Immature natural killer cell (primary cell): ENCODE measurements at regions not wholly inside any gene's neighbourhood (a gene's known extent, or its start where the extent isn't known, plus 50 kb on each side); places are given as distances from the start of the nearest gene placed in this dataset.
"Not testable (repeated sequence)": the region's sequence is repeated elsewhere in the genome, so short reads cannot be mapped to it uniquely, and the experiment has no call there.

ENCODE experiments used
- DNase-seq, 3 donors: peaks; one replicate each; pipeline ENCODE4 v3.0.0; 2022; ENCODE audit warnings: mixed read lengths in 1 of 3
- H3K27ac Mint-ChIP-seq, 6 donors: one replicate each; pipeline ENCODE4 v1.8.0; 2020; ENCODE audit warnings: mixed read lengths in 6 of 6, mild to moderate bottlenecking in 5 of 6, inconsistent platforms in 4 of 6, moderate library complexity in 3 of 6
- H3K27me3 Mint-ChIP-seq, 3 donors: one replicate each; pipeline ENCODE4 v1.8.0; 2020 to 2021; ENCODE audit warnings: low read depth in 3 of 3, mild to moderate bottlenecking in 3 of 3, mixed read lengths in 3 of 3, moderate library complexity in 3 of 3, inconsistent platforms in 1 of 3
- H3K36me3 Mint-ChIP-seq, 3 donors: one replicate each; pipeline ENCODE4 v1.8.0; 2020; ENCODE audit warnings: mixed read lengths in 3 of 3, inconsistent platforms in 2 of 3, mild to moderate bottlenecking in 2 of 3
- H3K4me1 Mint-ChIP-seq, 2 donors: one replicate each; pipeline ENCODE4 v1.8.0; 2020; ENCODE audit warnings: inconsistent platforms in 2 of 2, mild to moderate bottlenecking in 2 of 2, mixed read lengths in 2 of 2, moderate library complexity in 1 of 2
- H3K4me3 Mint-ChIP-seq, 5 donors: one replicate each; pipeline ENCODE4 v1.8.0; 2020; ENCODE audit warnings: mild to moderate bottlenecking in 5 of 5, mixed read lengths in 5 of 5, inconsistent platforms in 3 of 5, moderate library complexity in 3 of 5
- H3K9me3 Mint-ChIP-seq, 6 donors: one replicate each; pipeline ENCODE4 v1.8.0; 2020; ENCODE audit warnings: mild to moderate bottlenecking in 6 of 6, mixed read lengths in 6 of 6, inconsistent platforms in 4 of 6, moderate library complexity in 3 of 6

DNA sequence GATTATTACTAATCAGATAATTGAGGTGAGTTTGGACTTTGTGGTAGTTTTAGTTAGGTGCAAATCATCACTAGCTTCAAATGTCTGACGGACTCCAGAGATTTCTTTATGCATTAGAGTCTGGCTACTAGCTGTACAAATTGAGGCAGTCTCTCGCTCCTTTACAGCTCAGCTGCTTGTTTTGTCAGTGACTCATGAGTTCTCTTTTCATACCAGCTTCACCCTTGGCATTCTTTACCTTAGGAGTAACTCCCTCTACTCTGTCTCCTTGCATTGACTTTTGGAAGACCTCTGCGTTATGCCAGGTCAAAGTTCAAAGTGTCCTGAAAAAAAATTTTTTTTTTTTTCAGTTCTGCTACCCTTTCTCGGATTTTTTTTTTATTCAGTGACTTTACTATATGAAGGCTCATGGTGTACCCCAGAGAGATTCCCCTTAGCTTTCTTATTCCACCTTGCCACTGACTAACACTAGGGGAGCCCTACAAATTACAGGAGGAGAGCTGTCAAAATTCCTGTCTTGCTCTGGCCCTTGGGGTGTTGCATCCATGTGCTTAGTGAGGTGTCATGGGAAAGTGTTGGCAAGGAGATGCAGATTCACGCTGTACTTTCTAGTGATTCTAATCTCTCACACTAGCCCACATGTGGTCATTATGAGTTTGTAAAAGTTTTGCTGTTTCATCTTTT is 576.6 kb downstream of the ADGRL2 start:
- peaks cover 0 to 4% (median 3%) of the 10 kb centered on the region in 3 donors for H3K36me3 Mint-ChIP-seq

DNA sequence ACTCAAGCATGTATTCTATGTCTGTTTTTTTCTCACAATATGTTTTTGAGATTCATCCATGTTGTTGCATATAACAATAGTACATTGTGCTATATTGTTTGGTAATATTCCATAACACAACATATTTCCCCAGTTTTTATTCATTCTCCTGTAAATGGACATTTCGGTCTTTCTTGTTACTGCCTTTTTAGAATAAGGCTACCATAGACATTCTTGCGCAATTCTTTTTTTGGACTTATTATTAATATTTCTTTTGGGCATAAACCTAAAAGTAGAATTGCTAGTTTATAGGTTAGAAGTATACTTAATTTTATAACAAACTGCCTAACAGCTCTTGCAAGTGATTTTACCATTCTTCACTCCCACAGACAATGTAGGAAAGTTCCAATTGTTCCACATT is 573.0 kb downstream of the ADGRL2 start:
- Mint-ChIP-seq H3K36me3 (peaks cover 0 to 3% (median 0%) of the 10 kb centered on the region in 3 donors), H3K4me1 (no peaks in the 10 kb centered on the region), H3K4me3 (no peak overlapping the region), H3K27ac (no peak overlapping the region), H3K9me3 (peaks cover 4 to 21% (median 6%) of the 10 kb centered on the region in 6 donors), H3K27me3 (no peaks in the 10 kb centered on the region)
- no peak for DNase-seq

More for the DNA sequence above, 576.6 kb downstream of the ADGRL2 start:
- DNase-seq: no peak
- Mint-ChIP-seq H3K4me1 (no peaks in the 10 kb centered on the region), H3K4me3 (no peak overlapping the region), H3K27ac (no peak overlapping the region), H3K27me3 (peaks cover 0 to 4% (median 0%) of the 10 kb centered on the region in 3 donors), H3K9me3 (peaks cover 4 to 31% (median 11%) of the 10 kb centered on the region in 6 donors)

DNA sequence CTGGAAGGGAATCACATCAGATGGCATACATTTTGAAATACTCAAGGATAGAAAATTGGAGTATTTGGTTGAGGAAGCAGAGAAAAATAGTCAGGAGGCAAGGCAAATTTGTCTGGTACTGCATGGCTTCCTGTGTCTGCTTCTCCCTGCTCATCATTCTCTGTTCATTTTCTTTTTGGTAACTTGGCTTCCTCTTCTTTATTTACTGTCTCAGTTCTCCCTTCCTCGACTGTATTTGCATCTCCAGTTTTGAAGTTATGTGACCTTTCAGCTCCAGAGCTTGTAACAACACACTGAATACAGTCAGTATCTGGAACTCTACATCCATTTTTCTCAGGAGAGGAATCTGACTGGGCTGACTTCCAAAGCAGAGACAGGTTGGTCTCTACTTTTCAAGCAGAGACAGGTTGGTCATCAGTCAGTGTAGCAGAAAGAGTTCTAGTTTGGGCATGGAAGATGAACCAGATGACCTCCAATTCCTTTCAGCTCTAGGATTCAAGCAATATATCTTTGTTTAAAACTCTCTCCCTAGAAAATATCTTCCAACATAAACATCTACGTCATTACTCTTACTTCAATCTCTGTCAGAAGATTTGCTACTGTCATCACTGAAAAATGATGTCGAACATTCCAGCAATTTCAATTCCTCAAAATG is 571.2 kb downstream of the ADGRL2 start:
- Mint-ChIP-seq H3K36me3 (peaks cover 0 to 3% (median 0%) of the 10 kb centered on the region in 3 donors), H3K4me3 (no peak overlapping the region), H3K4me1 (no peaks in the 10 kb centered on the region), H3K9me3 (peaks cover 1 to 20% (median 7%) of the 10 kb centered on the region in 6 donors), H3K27me3 (no peaks in the 10 kb centered on the region), H3K27ac (no peak overlapping the region)
- no peak for DNase-seq

DNA sequence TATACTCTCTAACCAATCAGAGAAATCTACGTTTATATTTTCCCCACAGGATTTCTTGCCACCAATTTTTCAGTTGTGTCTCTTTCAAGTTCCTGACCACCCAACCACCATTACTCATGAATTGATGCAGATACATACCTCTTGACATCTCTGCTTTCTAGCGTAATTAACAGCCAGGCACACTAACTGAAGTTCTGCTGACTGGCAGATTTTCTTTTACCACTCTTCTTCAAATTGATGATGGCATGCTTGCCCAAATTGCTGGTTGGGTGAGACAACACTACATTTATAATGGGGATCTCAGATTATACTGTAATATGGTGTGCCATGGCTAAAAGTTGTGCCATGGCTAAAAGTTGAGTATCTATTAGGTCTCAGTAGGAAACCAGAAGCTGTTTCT is 566.7 kb downstream of the ADGRL2 start:
- no peaks in the 10 kb centered on the region for H3K27me3 Mint-ChIP-seq
- H3K9me3 Mint-ChIP-seq: peaks cover 0 to 20% (median 2%) of the 10 kb centered on the region in 6 donors
- DNase-seq: no peak
- no peak overlapping the region for H3K4me3 Mint-ChIP-seq
- H3K27ac Mint-ChIP-seq: no peak overlapping the region
- H3K4me1 Mint-ChIP-seq: peaks cover 1 to 4% of the 10 kb centered on the region in 2 donors
- H3K36me3 Mint-ChIP-seq: no peaks in the 10 kb centered on the region

DNA sequence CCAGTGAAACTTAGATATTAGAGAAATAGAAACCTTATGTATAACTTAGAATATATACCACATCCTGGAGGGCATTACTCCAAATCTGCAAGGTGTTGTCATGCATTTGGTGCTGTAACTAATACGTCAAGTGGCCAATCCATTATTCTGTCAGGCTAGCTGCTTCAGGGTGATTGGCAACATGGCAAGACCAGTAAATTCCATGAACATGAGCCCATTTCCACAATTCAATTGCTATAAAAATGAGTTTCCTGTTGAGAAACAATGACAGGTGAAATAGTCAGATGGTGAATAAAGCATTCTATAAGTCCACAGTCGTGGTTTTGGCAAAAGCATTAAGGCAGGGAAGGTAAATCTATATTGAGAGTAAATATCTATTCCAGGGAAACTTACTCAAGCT is 566.0 kb downstream of the ADGRL2 start:
- Mint-ChIP-seq H3K4me3 (no peak overlapping the region), H3K27me3 (no peaks in the 10 kb centered on the region), H3K9me3 (peaks cover 0 to 16% (median 3%) of the 10 kb centered on the region in 6 donors), H3K4me1 (peaks cover 5 to 11% of the 10 kb centered on the region in 2 donors), H3K36me3 (no peaks in the 10 kb centered on the region), H3K27ac (no peak overlapping the region)
- DNase-seq: no peak

DNA sequence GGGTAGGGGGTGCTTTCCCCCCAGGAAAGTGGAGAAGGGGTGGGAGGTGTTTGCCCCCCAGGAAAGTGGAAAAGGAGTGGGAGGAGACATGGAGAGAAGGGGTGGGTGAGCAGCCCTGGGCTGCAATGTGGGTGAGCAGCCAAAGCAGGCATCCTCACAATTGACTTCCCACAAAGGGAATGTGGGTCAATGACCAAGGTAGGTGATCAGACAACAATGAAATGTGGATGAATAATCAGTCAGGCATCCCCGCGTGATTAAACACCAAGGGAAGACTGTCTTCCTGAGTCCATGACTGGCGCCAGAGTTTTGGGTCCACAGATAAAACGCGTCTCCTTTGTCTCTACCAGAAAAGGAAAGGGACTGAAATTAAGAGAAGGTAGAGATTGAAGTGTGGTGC is 558.8 kb downstream of the ADGRL2 start:
- H3K4me1 Mint-ChIP-seq: peaks cover 5 to 13% of the 10 kb centered on the region in 2 donors
- peaks cover 0 to 13% (median 1%) of the 10 kb centered on the region in 6 donors for H3K9me3 Mint-ChIP-seq
- not testable (repeated sequence) for H3K27me3 Mint-ChIP-seq, H3K4me3 Mint-ChIP-seq, H3K27ac Mint-ChIP-seq, H3K36me3 Mint-ChIP-seq, DNase-seq

DNA sequence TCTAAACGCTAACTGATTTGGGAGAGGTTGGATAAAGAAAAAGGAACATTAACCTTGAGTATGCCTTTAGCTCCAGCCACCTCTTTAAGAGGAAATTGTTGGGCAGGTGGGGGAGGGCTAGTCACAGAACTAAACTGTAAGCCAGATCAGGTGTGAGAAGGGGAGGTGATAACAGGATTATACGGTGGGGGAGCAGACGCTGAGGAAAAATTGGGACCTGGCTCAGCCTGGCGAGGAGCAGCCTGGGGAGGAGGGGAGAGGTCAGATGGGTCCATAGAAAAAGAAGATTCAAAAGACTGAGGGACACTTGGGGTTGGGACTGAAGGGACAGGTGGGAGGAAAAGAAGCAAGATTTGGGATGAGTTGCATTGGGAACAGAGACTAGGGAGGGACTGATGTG is 558.0 kb downstream of the ADGRL2 start:
- not testable (repeated sequence) for H3K36me3 Mint-ChIP-seq, H3K27me3 Mint-ChIP-seq, H3K27ac Mint-ChIP-seq, H3K4me3 Mint-ChIP-seq, DNase-seq
- Mint-ChIP-seq H3K9me3 (peaks cover 0 to 13% (median 1%) of the 10 kb centered on the region in 6 donors), H3K4me1 (peaks cover 5 to 13% of the 10 kb centered on the region in 2 donors)

DNA sequence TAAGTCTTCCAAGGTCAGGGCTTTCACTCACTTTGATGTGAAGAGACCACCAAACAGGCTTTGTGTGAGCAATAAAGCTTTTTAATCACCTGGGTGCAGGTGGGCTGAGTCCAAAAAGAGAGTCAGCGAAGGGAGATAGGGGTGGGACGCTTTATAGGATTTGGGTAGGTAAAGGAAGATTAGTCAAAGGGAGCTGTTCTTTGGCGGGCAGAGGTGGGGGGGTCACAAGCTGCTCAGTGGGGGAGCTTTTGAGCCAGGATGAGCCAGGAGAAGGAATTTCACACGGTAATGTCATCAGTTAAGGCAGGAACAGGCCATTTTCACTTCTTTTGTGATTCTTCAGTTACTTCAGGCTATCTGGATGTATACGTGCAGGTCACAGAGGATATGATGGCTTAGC is 553.8 kb downstream of the ADGRL2 start:
- not testable (repeated sequence) for H3K27me3 Mint-ChIP-seq, H3K4me1 Mint-ChIP-seq, H3K27ac Mint-ChIP-seq

DNA sequence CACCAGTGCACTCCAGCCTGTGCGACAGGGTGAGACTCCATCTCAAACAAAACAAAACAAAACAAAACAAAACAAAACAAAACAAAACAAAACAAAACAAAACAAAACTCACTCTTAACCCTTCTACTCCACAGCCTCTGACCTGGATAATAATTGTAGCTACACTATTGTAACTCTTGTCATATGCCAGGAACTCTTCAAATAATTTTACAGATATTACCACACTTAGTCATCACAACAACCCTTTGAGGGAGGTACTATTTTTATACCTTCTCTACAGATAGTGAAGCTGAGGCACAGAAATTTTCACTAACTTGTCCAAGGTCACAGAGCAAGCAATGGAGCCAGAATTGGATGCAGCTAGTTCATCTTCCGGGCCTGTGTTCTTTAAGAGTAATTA is 547.8 kb downstream of the ADGRL2 start:
- peaks cover 1 to 3% (median 2%) of the 10 kb centered on the region in 3 donors for H3K27me3 Mint-ChIP-seq

More for the DNA sequence above, 553.8 kb downstream of the ADGRL2 start:
- H3K36me3 Mint-ChIP-seq, H3K4me3 Mint-ChIP-seq, DNase-seq: not testable (repeated sequence)
- H3K9me3 Mint-ChIP-seq: peaks cover 3 to 17% (median 7%) of the 10 kb centered on the region in 6 donors

DNA sequence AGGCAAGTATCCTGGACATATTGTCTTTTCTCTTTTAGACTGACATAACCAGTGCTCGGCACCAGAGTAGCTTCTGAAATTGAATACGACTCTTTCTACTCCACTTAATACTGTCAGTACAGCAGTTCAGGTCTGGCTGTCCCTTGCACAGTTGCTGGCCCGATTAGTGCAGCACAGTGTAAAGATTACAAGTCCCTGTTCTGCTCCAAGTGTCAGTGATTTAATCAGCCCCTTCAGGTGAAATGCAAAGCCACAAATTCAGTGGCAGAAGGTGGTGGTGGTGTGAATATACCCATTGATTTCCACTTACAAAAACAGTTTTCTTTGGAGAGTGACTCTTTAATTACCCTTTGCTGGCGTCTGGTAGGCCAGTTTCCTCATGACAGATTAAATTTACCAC is 545.4 kb downstream of the ADGRL2 start:
- DNase-seq: no peak
- H3K4me1 Mint-ChIP-seq: peaks cover 0 to 3% of the 10 kb centered on the region in 2 donors
- H3K27me3 Mint-ChIP-seq: peaks cover 1 to 4% (median 2%) of the 10 kb centered on the region in 3 donors
- peaks cover 2 to 46% (median 13%) of the 10 kb centered on the region in 6 donors for H3K9me3 Mint-ChIP-seq
- H3K36me3 Mint-ChIP-seq: peaks cover 0 to 6% (median 0%) of the 10 kb centered on the region in 3 donors
- no peak overlapping the region for H3K27ac Mint-ChIP-seq
- H3K4me3 Mint-ChIP-seq: no peak overlapping the region

More for the DNA sequence above, 547.8 kb downstream of the ADGRL2 start:
- DNase-seq: no peak
- Mint-ChIP-seq H3K27ac (no peak overlapping the region), H3K4me1 (no peaks in the 10 kb centered on the region), H3K4me3 (no peak overlapping the region), H3K36me3 (peaks cover 0 to 6% (median 0%) of the 10 kb centered on the region in 3 donors), H3K9me3 (peaks cover 5 to 37% (median 15%) of the 10 kb centered on the region in 6 donors)

DNA sequence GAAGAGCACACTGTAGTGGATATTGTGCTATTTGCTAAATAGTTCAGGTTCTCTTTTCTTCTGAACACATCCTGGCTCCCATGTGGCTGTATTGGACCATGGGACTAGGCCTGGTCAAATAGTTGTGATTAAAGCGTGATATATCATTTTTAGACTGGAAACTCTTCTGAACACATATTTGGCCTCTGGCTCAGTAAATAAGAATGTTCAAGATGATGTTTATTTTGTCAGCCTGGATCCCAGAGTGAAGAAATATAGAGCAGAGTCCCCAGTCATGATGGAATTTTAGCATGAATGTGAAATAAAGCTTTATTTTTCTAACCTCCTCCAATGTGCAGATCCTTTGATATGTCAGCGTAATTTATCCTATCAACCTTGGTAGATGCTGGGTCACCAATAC is 542.6 kb downstream of the ADGRL2 start:
- peaks cover 4 to 34% (median 9%) of the 10 kb centered on the region in 6 donors for H3K9me3 Mint-ChIP-seq

DNA sequence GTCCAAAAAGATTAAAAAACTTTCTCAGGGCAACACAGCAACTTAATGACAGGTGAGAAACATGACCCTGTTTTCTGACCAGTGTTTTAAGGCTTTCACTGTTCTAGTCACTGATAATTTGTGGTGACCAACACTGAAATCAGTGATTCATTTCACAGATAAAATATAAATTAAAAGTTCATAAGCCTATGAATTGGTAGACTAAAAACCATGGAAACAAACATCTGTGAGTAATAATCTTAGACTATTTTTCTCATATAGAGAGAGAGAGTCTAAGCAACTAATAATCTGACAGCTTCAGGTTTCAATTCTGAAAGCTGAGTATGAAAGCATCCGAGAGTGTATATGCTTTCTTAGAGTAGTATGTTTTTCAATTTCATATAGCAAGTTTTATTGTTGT is 536.9 kb downstream of the ADGRL2 start:
- Mint-ChIP-seq H3K36me3 (peaks cover 0 to 4% (median 0%) of the 10 kb centered on the region in 3 donors), H3K9me3 (peaks cover 7 to 37% (median 13%) of the 10 kb centered on the region in 6 donors), H3K4me3 (no peak overlapping the region), H3K27ac (no peak overlapping the region), H3K4me1 (peaks cover 5 to 9% of the 10 kb centered on the region in 2 donors), H3K27me3 (peaks cover 0 to 2% (median 0%) of the 10 kb centered on the region in 3 donors)
- DNase-seq: no peak

More for the DNA sequence above, 542.6 kb downstream of the ADGRL2 start:
- Mint-ChIP-seq H3K4me1 (peaks cover 3 to 9% of the 10 kb centered on the region in 2 donors), H3K27me3 (peaks cover 0 to 2% (median 0%) of the 10 kb centered on the region in 3 donors), H3K36me3 (peaks cover 0 to 6% (median 0%) of the 10 kb centered on the region in 3 donors), H3K4me3 (no peak overlapping the region), H3K27ac (no peak overlapping the region)
- no peak for DNase-seq

DNA sequence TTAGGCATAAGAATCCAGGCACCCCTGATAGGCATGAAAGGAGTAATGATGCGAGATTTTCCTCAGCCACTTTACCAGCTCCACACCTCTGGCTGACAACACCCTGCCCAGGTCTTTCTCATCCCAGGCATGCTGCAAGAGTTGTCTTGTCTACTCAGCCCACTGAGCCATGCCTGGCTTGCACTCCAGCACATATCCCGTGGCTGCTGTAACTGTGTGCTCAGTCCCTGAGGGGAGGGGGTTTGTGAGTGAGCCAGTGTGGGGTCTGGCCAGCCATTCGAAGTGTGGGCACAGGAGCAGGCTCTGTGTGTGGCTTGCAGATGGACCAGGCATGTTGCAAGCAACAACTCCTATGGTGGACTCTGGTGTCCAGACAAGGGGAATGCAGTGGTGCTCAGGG is 529.6 kb downstream of the ADGRL2 start:
- H3K27ac Mint-ChIP-seq: no peak overlapping the region
- H3K4me3 Mint-ChIP-seq: no peak overlapping the region
- H3K27me3 Mint-ChIP-seq: peaks cover 0 to 2% (median 0%) of the 10 kb centered on the region in 3 donors
- no peaks in the 10 kb centered on the region for H3K4me1 Mint-ChIP-seq
- peaks cover 0 to 4% (median 4%) of the 10 kb centered on the region in 3 donors for H3K36me3 Mint-ChIP-seq
- no peak for DNase-seq
- H3K9me3 Mint-ChIP-seq: peaks cover 7 to 47% (median 18%) of the 10 kb centered on the region in 6 donors

DNA sequence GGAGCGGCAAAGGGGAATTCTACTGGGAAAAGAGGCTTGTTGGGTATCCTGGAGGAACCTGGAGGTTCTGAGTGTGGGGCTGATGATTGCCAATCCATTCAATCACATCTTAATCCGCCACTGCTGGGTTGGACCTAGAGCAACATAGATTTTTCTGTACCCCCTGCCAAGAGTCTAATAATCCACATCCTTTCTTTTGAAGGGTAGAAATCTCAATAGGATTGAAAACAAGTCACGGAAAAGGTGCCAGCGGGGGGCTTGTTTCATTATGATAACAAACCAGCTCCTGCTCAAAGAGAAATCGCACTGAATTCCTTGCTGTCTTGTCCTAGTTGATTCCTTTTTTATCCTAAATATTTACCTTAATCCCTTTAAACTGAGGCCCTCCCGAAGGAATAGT is 528.5 kb downstream of the ADGRL2 start:
- DNase-seq: no peak
- no peaks in the 10 kb centered on the region for H3K4me1 Mint-ChIP-seq
- no peak overlapping the region for H3K27ac Mint-ChIP-seq
- H3K4me3 Mint-ChIP-seq: no peak overlapping the region
- H3K36me3 Mint-ChIP-seq: peaks cover 0 to 4% (median 4%) of the 10 kb centered on the region in 3 donors
- peaks cover 6 to 52% (median 16%) of the 10 kb centered on the region in 6 donors for H3K9me3 Mint-ChIP-seq
- H3K27me3 Mint-ChIP-seq: peaks cover 0 to 2% (median 0%) of the 10 kb centered on the region in 3 donors
